ENCODE measurements at regions not wholly inside any gene's neighbourhood (a gene's known extent, or its start where the extent isn't known, plus 50 kb on each side); places are given as distances from the start of the nearest gene placed in this dataset.
"Not testable (repeated sequence)": the region's sequence is repeated elsewhere in the genome, so short reads cannot be mapped to it uniquely, and the experiment has no call there.

- DNase-seq, result not testable (repeated sequence)
These were observed 384.7 kb upstream of the DEPDC1 start for GRCh38 chr1:68881330-68882194.

- no peak for DNase-seq
These were observed 392.6 kb upstream of the DEPDC1 start for GRCh38 chr1:68889471-68889870.

GRCh38 chr1:68890736-68891135 is 393.9 kb upstream of the DEPDC1 start:
- DNase-seq, result no peak

GRCh38 chr1:68904477-68904876 is 407.6 kb upstream of the DEPDC1 start:
- DNase-seq, result no peak

- DNase-seq, result no peak
These were observed 409.5 kb upstream of the DEPDC1 start for GRCh38 chr1:68906431-68906830.

- no peak for DNase-seq
These were observed 410.6 kb upstream of the DEPDC1 start for GRCh38 chr1:68907491-68907890.

GRCh38 chr1:68908316-68908715 is 411.4 kb upstream of the DEPDC1 start:
- DNase-seq, result no peak

- no peak for DNase-seq
These were observed 419.5 kb upstream of the DEPDC1 start for GRCh38 chr1:68916221-68916902.

- DNase-seq, result no peak
These were observed 420.6 kb upstream of the DEPDC1 start for GRCh38 chr1:68917456-68917855.

- DNase-seq, result no peak
These were observed 421.7 kb upstream of the DEPDC1 start for GRCh38 chr1:68918563-68918962.

GRCh38 chr1:68919075-68919474 is 422.2 kb upstream of the DEPDC1 start:
- no peak for DNase-seq

GRCh38 chr1:68923475-68924088 is 426.7 kb upstream of the DEPDC1 start:
- not testable (repeated sequence) for DNase-seq

GRCh38 chr1:68930101-68930500 is 433.2 kb upstream of the DEPDC1 start:
- DNase-seq, result no peak

GRCh38 chr1:68936530-68936929 is 439.6 kb upstream of the DEPDC1 start:
- no peak for DNase-seq

- no peak for DNase-seq
These were observed 441.3 kb upstream of the DEPDC1 start for GRCh38 chr1:68938051-68938666.

- DNase-seq, result no peak
These were observed 453.2 kb upstream of the DEPDC1 start for GRCh38 chr1:68950036-68950435.

- no peak for DNase-seq
These were observed 456.4 kb upstream of the DEPDC1 start for GRCh38 chr1:68953311-68953710.

GRCh38 chr1:68954841-68955240 is 458.0 kb upstream of the DEPDC1 start:
- DNase-seq, result no peak

- no peak for DNase-seq
These were observed 458.5 kb upstream of the DEPDC1 start for GRCh38 chr1:68955424-68955823.

- no peak for DNase-seq
These were observed 462.1 kb upstream of the DEPDC1 start for GRCh38 chr1:68958958-68959357.

GRCh38 chr1:68959461-68960030 is 462.7 kb upstream of the DEPDC1 start:
- DNase-seq, result no peak

- no peak for DNase-seq
These were observed 464.3 kb upstream of the DEPDC1 start for GRCh38 chr1:68961143-68961542.

GRCh38 chr1:68963353-68963752 is 466.5 kb upstream of the DEPDC1 start:
- DNase-seq, result no peak

Data from NCI-H1436 (cell line).